GM12878 (cell line): ENCODE measurements at regions not wholly inside any gene's neighbourhood (a gene's known extent, or its start where the extent isn't known, plus 50 kb on each side); places are given as distances from the start of the nearest gene placed in this dataset.

Experiments used
- ATAC-seq: fragments of 200-7000 bp; cut with Tn5 transposase; 3 replicates; pipeline ENCODE4 v1.9.1; 2020; ENCODE audit warnings: mild to moderate bottlenecking, moderate library complexity
- BruUV-seq: library from RNA; stranded (reverse); fragments of 400-500 nt; replicated peaks from 2 replicates; lab custom pipeline; 2021; lab: Mats Ljungman, UMichigan
- CTCF ChIA-PET: fragments of 300-600 bp; sonication (Branson Sonifier 250); formaldehyde crosslinking; extraction: SDS; loops from one replicate; lab custom pipeline; 2021; ENCODE audit warnings: inconsistent platforms; lab: Yijun Ruan, JAX
- POLR2A ChIA-PET: fragments of 350-600 bp; formaldehyde crosslinking; extraction: SDS; loops from one replicate; lab custom pipeline; 2021; ENCODE audit warnings: inconsistent platforms; lab: Charles Lee
- RAD21 ChIA-PET: fragments of 300-600 bp; sonication (Branson Sonifier 250); formaldehyde crosslinking; loops from one replicate; lab custom pipeline; 2023; ENCODE audit warnings: antibody characterized with exemption; ENCODE audit not compliant: unreplicated experiment; lab: Charles Lee
- SMC1A ChIA-PET: fragments of 300-600 bp; sonication (Branson Sonifier 250); formaldehyde crosslinking; loops from one replicate; lab custom pipeline; 2023; ENCODE audit not compliant: unreplicated experiment, uncharacterized antibody; lab: Charles Lee
- DNase-seq: peaks from one replicate; pipeline ENCODE4 v3.0.0-alpha.2; 2011; ENCODE audit warnings: low read depth, low spot score
- FAIRE-seq: peaks from 3 replicates; lab custom pipeline; 2011; peaks lifted over from hg19 to GRCh38; lab: Jason Lieb, UNC
- H2AFZ ChIP-seq: 2 replicates; pipeline ENCODE4 v1.6.0; 2011; ENCODE audit warnings: low read depth, low read length, control low read depth; ENCODE audit not compliant: control insufficient read depth
- H3K27ac ChIP-seq: 2 replicates; pipeline ENCODE4 v1.5.1; 2011; ENCODE audit warnings: control low read depth; ENCODE audit not compliant: control insufficient read depth, insufficient read depth
- H3K27me3 ChIP-seq, 2 experiments: replicated peaks in 1 of 2; 2 replicates each; pipeline versions ENCODE4 v1.6.0 to v1.6.1; 2011; ENCODE audit warnings: low read length in 1 of 2; ENCODE audit not compliant: control insufficient read depth in 2 of 2, insufficient read depth in 2 of 2
- H3K36me3 ChIP-seq, 2 experiments: 2 replicates each; pipeline ENCODE4 v1.5.1; 2011; ENCODE audit warnings: low read length in 1 of 2; ENCODE audit not compliant: control insufficient read depth in 2 of 2, insufficient read depth in 2 of 2
- H3K4me1 ChIP-seq: 2 replicates; pipeline ENCODE4 v1.6.1; 2011; ENCODE audit warnings: mild to moderate bottlenecking, low read length, moderate library complexity, mixed read lengths; ENCODE audit not compliant: control insufficient read depth, insufficient read depth
- H3K4me2 ChIP-seq: 2 replicates; pipeline ENCODE4 v1.6.0; 2011; ENCODE audit warnings: control low read depth; ENCODE audit not compliant: control insufficient read depth, insufficient read depth
- H3K4me3 ChIP-seq: fragments of 200-600 bp; sonication (generic); 2 replicates; pipeline ENCODE4 v1.5.1; 2016
- H3K79me2 ChIP-seq: 2 replicates; pipeline ENCODE4 v1.6.0; 2011; ENCODE audit warnings: low read length; ENCODE audit not compliant: control insufficient read depth, insufficient read depth
- H3K9ac ChIP-seq: 2 replicates; pipeline ENCODE4 v1.8.0; 2011; ENCODE audit warnings: low read length, control low read depth, mixed read lengths; ENCODE audit not compliant: control insufficient read depth, insufficient read depth
- H3K9me3 ChIP-seq: replicated peaks from 3 replicates; pipeline ENCODE4 v1.5.1; 2011; ENCODE audit warnings: mild to moderate bottlenecking, low read length; ENCODE audit not compliant: control insufficient read depth, insufficient read depth
- H4K20me1 ChIP-seq: 2 replicates; pipeline ENCODE4 v1.6.0; 2011; ENCODE audit not compliant: control insufficient read depth, insufficient read depth
- DPF2 ChIP-seq: fragments of 450-650 bp; IDR thresholded peaks from 2 replicates; pipeline ENCODE4 v1.6.1; 2017; ENCODE audit warnings: mild to moderate bottlenecking
- EP300 ChIP-seq, 2 experiments: fragments of 150-350 bp in 1 of 2; IDR thresholded peaks; 2 replicates each; pipeline ENCODE4 v1.6.1; 2011 to 2012; ENCODE audit warnings: low read depth in 2 of 2, low read length in 2 of 2, borderline replicate concordance in 1 of 2, improper control_type of control experiment in 1 of 2, inconsistent platforms in 1 of 2; ENCODE audit not compliant: control insufficient read depth in 1 of 2
- MEF2A ChIP-seq: IDR thresholded peaks from 2 replicates; pipeline ENCODE4 v1.6.1; 2011; ENCODE audit warnings: low read depth, mild to moderate bottlenecking, low read length, moderate library complexity; ENCODE audit not compliant: insufficient read depth
- RAD51 ChIP-seq: fragments of 450-650 bp; IDR thresholded peaks from 2 replicates; pipeline ENCODE4 v1.6.1; 2016; ENCODE audit warnings: moderate library complexity, mild to moderate bottlenecking, inconsistent platforms
- USF1 ChIP-seq: IDR thresholded peaks from 2 replicates; pipeline ENCODE4 v1.6.1; 2011; ENCODE audit warnings: borderline replicate concordance, low read depth, mild to moderate bottlenecking, moderate library complexity, mixed read lengths, low read length; ENCODE audit not compliant: insufficient read depth; ENCODE audit errors: extremely low read length
- ZNF592 ChIP-seq: fragments of 450-650 bp; IDR thresholded peaks from 2 replicates; pipeline ENCODE4 v1.6.1; 2017; ENCODE audit warnings: mild to moderate bottlenecking, moderate library complexity
- WGBS: methylation state at CpG from one replicate; pipeline ENCODE4 v1.1.6; 2016; ENCODE audit warnings: low lambda C conversion rate; ENCODE audit not compliant: insufficient replicate concordance, insufficient coverage; ENCODE audit errors: missing lambda C conversion rate; 5-methylcytosine and 5-hydroxymethylcytosine counted together
- in situ Hi-C: fragments of 300-500 bp; cut with MboI; formaldehyde crosslinking; loops from 9 replicates; pipeline ENCODE4 v1.14.3; 2018; ENCODE audit warnings: mixed read lengths
- intact Hi-C: fragments of 100-400 bp; cut with micrococcal nuclease; formaldehyde crosslinking; loops from one replicate; pipeline ENCODE4 v1.14.2; 2022; ENCODE audit not compliant: unreplicated experiment

- Histone ChIP-seq H3K4me3 (no peak overlapping the region), H3K36me3 (no peaks in the 10 kb centered on the region), H3K4me2 (no peak overlapping the region), H3K27me3 (no peaks in the 10 kb centered on the region), H4K20me1 (no peaks in the 10 kb centered on the region), H3K9me3 (no peaks in the 10 kb centered on the region), H2AFZ (no peak overlapping the region), H3K79me2 (no peaks in the 10 kb centered on the region), H3K27ac (no peak overlapping the region), H3K4me1 (no peaks in the 10 kb centered on the region), H3K9ac (no peak overlapping the region)
- no peak for ATAC-seq
- DNase-seq: no peak
- BruUV-seq: no TSS peak
- CTCF ChIA-PET: interaction anchor here (0.6 to 0.7 kb wide), 2 partner anchors 783 to 1007 kb away, joined by 3 read pairs; no protein-coding TSS in a partner anchor
- no peak for FAIRE-seq
- in situ Hi-C loops (no loop called here), intact Hi-C loops (no loop called here)
- no peak for TF ChIP-seq MEF2A
- TF ChIP-seq RAD51: no peak
- POLR2A ChIA-PET: no interaction called here
- SMC1A ChIA-PET: no interaction called here
- WGBS: 31% methylated on average over 9 of the region's 9 CpGs
- RAD21 ChIA-PET: no interaction called here
Observed at GRCh38 chr16:9597967-9598730, 506.7 kb downstream of the HAPSTR1 start.

GRCh38 chr16:9598731-9599083, 507.3 kb downstream of the HAPSTR1 start:
- ChIA-PET SMC1A (no interaction called here), RAD21 (no interaction called here), CTCF (interaction anchor here (0.6 to 0.7 kb wide), 2 partner anchors 784 to 1006 kb away, joined by 3 read pairs; no protein-coding TSS in a partner anchor), POLR2A (no interaction called here)
- no TSS peak for BruUV-seq
- no peak overlapping the region for H3K27ac ChIP-seq
- ATAC-seq (no peak), DNase-seq (no peak), FAIRE-seq (no peak)
- H3K79me2 ChIP-seq: no peaks in the 10 kb centered on the region
- H3K9ac ChIP-seq: no peak overlapping the region
- H3K4me2 ChIP-seq: no peak overlapping the region
- no peaks in the 10 kb centered on the region for H4K20me1 ChIP-seq
- in situ Hi-C loops (no loop called here), intact Hi-C loops (no loop called here)
- 4% methylated on average over 3 of the region's 3 CpGs for WGBS
- no peak overlapping the region for H2AFZ ChIP-seq
- no peaks in the 10 kb centered on the region for H3K4me1 ChIP-seq
- H3K27me3 ChIP-seq: no peaks in the 10 kb centered on the region
- H3K4me3 ChIP-seq: no peak overlapping the region
- no peaks in the 10 kb centered on the region for H3K36me3 ChIP-seq
- TF ChIP-seq USF1 (no peak), ZNF592 (no peak), EP300 (IDR thresholded peaks at IDR 0.05; ENCODE audit: borderline replicate concordance in 1 of 2, control insufficient read depth in 1 of 2, low read depth in 2 of 2, low read length in 2 of 2) (no peak), DPF2 (no peak)
- H3K9me3 ChIP-seq: no peaks in the 10 kb centered on the region
